ENCODE measurements at regions not wholly inside any gene's neighbourhood (a gene's known extent, or its start where the extent isn't known, plus 50 kb on each side); places are given as distances from the start of the nearest gene placed in this dataset.

GRCh38 chr2:122034344-122034743 lies 278.9 kb downstream of the TSN start (continued):
- no peak for TF ChIP-seq ZNF513 (tag by site-specific recombination; IDR thresholded peaks at IDR 0.05)
- no peak for TF ChIP-seq ZNF639 (tag by site-specific recombination; IDR thresholded peaks at IDR 0.05)
- no peak for TF ChIP-seq MZF1 (tag by site-specific recombination; IDR thresholded peaks at IDR 0.05; ENCODE audit: borderline replicate concordance)
- no peak for TF ChIP-seq ZNF391 (tag by site-specific recombination; IDR thresholded peaks at IDR 0.05; ENCODE audit: borderline replicate concordance, low read depth)
- TF ChIP-seq ZBTB26 (tag by site-specific recombination; optimal IDR thresholded peaks at IDR 0.05), result no peak
- no peak for TF ChIP-seq MYNN (tag by site-specific recombination; IDR thresholded peaks at IDR 0.05; ENCODE audit: borderline replicate concordance)
- TF ChIP-seq ZNF514 (tag by site-specific recombination; IDR thresholded peaks at IDR 0.05), result no peak
- no peak for TF ChIP-seq ZNF174 (tag by site-specific recombination; IDR thresholded peaks at IDR 0.05)
- TF ChIP-seq KLF7 (tag by site-specific recombination; IDR thresholded peaks at IDR 0.05; ENCODE audit: borderline replicate concordance), result no peak
- TF ChIP-seq ZNF76 (tag by site-specific recombination; IDR thresholded peaks at IDR 0.05; ENCODE audit: borderline replicate concordance, low read depth), result no peak
- TF ChIP-seq GLI2 (tag by site-specific recombination; IDR thresholded peaks at IDR 0.05; ENCODE audit: borderline replicate concordance, low read depth), result no peak
- no peak for TF ChIP-seq ZNF169 (tag by site-specific recombination; IDR thresholded peaks at IDR 0.05)
- no peak for TF ChIP-seq HIC1 (tag by site-specific recombination; IDR thresholded peaks at IDR 0.05)
- TF ChIP-seq ZBTB49 (tag by site-specific recombination; IDR thresholded peaks at IDR 0.05; ENCODE audit: low read depth), result no peak
- TF ChIP-seq ZNF175 (tag by site-specific recombination; IDR thresholded peaks at IDR 0.05), result no peak

GRCh38 chr2:122034777-122035176 lies 279.3 kb downstream of the TSN start:
- no peaks in the 10 kb centered on the region for H3K4me1 ChIP-seq (ENCODE audit: control insufficient read depth, insufficient read depth, low read length)
- ChIA-PET POLR2A (no interaction called here), CTCF (no interaction called here)
- H3K9me3 ChIP-seq (ENCODE audit: control insufficient read depth, insufficient read depth, low read depth, low read length), result no peaks in the 10 kb centered on the region
- H3K36me3 ChIP-seq (ENCODE audit: control insufficient read depth in 2 of 2, insufficient read depth in 1 of 2, low read length in 2 of 2), result no peaks in the 10 kb centered on the region
- no peak overlapping the region for H3K4me3 ChIP-seq (ENCODE audit: low read depth, low read length)
- H3K27ac ChIP-seq (ENCODE audit: extremely low read depth, low read depth, low read length), result no peak overlapping the region
- TF ChIP-seq ZNF514 (tag by site-specific recombination; IDR thresholded peaks at IDR 0.05) (no peak), ZNF138 (tag by site-specific recombination; IDR thresholded peaks at IDR 0.05; ENCODE audit: borderline replicate concordance) (no peak), ZNF792 (tag by site-specific recombination; IDR thresholded peaks at IDR 0.05) (no peak), YY1 (tag by site-specific recombination; IDR thresholded peaks at IDR 0.05) (no peak), ZNF768 (tag by site-specific recombination; IDR thresholded peaks at IDR 0.05) (no peak), HOXA7 (CRISPR knock-in tag; IDR thresholded peaks at IDR 0.05; ENCODE audit: borderline replicate concordance) (no peak), ZNF155 (tag by site-specific recombination; IDR thresholded peaks at IDR 0.05) (no peak), ELK4 (IDR thresholded peaks at IDR 0.05; ENCODE audit: borderline replicate concordance, low read depth, low read length) (no peak), ZBTB1 (tag by site-specific recombination; IDR thresholded peaks at IDR 0.05) (no peak), ZNF239 (tag by site-specific recombination; IDR thresholded peaks at IDR 0.05) (no peak), ZNF292 (tag by site-specific recombination; IDR thresholded peaks at IDR 0.05; ENCODE audit: borderline replicate concordance, low read depth) (no peak), ZNF223 (tag by site-specific recombination; IDR thresholded peaks at IDR 0.05) (no peak), BCL6B (tag by site-specific recombination; IDR thresholded peaks at IDR 0.05) (no peak)
